ENCODE measurements at regions not wholly inside any gene's neighbourhood (a gene's known extent, or its start where the extent isn't known, plus 50 kb on each side); places are given as distances from the start of the nearest gene placed in this dataset.

DNA sequence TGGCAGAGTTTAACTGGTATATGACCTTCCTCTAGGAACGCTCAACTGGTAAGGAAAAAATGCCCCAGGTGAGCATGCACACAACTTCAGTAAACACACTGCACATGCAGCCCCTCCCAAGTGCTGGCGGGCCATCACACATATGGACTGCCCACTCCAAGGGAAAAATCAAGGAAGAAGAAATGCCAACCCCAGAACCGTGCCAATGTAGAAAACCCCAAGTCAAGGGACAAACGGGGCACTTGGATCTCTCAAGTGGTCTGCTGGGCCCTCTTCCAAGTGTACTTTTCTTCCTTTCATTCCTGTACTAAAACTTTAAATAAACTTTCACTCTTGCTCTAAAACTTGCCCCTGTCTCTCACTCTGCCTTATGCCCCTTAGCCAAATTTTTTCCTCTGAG, 76.4 kb upstream of the ACVR1 start:
- TF ChIP-seq, protein P1, sequence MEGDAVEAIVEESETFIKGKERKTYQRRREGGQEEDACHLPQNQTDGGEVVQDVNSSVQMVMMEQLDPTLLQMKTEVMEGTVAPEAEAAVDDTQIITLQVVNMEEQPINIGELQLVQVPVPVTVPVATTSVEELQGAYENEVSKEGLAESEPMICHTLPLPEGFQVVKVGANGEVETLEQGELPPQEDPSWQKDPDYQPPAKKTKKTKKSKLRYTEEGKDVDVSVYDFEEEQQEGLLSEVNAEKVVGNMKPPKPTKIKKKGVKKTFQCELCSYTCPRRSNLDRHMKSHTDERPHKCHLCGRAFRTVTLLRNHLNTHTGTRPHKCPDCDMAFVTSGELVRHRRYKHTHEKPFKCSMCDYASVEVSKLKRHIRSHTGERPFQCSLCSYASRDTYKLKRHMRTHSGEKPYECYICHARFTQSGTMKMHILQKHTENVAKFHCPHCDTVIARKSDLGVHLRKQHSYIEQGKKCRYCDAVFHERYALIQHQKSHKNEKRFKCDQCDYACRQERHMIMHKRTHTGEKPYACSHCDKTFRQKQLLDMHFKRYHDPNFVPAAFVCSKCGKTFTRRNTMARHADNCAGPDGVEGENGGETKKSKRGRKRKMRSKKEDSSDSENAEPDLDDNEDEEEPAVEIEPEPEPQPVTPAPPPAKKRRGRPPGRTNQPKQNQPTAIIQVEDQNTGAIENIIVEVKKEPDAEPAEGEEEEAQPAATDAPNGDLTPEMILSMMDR (IDR thresholded peaks at IDR 0.05), result no peak
- TF ChIP-seq POLR2A (IDR thresholded peaks at IDR 0.05), result no peak
